GM23248 (cell line): ENCODE measurements at regions not wholly inside any gene's neighbourhood (a gene's known extent, or its start where the extent isn't known, plus 50 kb on each side); places are given as distances from the start of the nearest gene placed in this dataset.

Source experiments
- EZH2 ChIP-seq: fragments of 200-600 bp; sonication (generic); IDR thresholded peaks from 2 replicates; pipeline ENCODE4 v1.6.1; 2018; ENCODE audit warnings: antibody characterized with exemption, mild to moderate bottlenecking; ENCODE audit not compliant: insufficient read depth, poor library complexity, severe bottlenecking
- EZH2phosphoT487 ChIP-seq: fragments of 200-600 bp; sonication (generic); IDR thresholded peaks from 2 replicates; pipeline ENCODE4 v1.6.1; 2018; ENCODE audit warnings: antibody characterized with exemption, moderate library complexity, mild to moderate bottlenecking, low read depth; ENCODE audit not compliant: insufficient read depth

DNA sequence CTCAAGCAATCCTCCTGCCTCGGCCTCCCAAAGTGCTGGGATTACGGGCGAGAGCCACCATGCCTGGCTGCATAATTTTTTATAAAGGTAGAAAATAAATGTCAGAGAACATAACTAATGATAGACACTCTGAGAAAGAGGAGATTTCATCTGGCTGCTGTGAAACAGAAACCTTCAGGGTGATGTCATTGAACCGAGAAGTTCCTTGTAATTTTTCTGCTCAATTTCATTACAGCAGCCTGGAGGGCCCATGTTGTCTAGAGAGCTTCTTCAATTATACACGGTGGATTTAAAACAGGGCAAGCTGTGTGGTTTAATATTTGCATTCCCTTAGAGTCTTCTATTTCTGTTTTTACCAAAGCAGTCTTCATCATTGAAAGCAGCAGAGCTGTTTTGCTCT lies 64.3 kb upstream of the MORC3 start:
- TF ChIP-seq EZH2: no peak
- TF ChIP-seq EZH2phosphoT487: no peak
